ENCODE measurements at regions not wholly inside any gene's neighbourhood (a gene's known extent, or its start where the extent isn't known, plus 50 kb on each side); places are given as distances from the start of the nearest gene placed in this dataset.

DNA sequence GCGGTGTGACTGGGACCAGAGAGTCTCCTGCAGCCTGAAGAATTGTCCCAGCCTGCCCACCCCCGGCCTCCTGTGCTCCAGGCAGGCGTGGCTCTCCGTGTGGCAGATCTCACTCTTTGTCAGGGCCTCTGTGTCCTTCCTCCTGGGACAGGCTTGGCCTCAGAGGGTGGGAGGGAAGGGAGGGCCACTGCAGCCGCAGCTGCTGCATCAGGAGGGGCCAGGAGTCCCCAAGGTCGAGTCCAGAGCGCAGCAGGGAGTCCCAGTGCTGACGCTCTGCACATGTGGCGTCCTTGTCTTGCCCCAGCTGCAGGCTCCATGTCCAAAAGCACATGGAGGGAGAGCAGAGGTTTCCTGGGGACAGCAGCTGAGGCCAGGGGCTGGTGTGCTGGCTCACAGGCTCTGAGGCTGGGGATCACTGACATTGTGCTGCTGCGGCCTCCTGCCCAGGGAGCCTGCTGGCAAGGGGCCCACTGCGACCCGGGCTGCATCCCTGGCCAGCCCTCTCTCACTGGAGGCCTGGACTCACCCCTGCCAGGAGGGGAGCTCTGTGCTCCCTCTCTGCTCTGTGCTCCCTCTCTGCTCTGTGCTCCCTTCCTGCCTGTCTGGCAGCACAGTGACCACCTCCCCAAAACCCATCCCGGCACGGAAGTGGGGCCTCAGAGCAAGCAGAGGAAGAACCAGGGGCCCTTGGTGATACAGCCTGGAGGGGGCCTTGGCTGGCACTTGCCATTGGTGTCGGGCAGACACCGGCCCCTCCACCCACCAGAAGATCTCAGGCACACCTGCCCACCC is 114.6 kb upstream of the RET start:
- intact Hi-C loops (cut with micrococcal nuclease) = no loop called here
- Mint-ChIP-seq H3K9me3 (no peaks in the 10 kb centered on the region), H3K27me3 (ENCODE audit: low read depth in 2 of 2) (peaks cover 4 to 7% of the 10 kb centered on the region in 2 donors), H3K4me1 (no peaks in the 10 kb centered on the region), H3K36me3 (no peaks in the 10 kb centered on the region), H3K4me3 (no peak overlapping the region), H3K27ac (no peak overlapping the region)
- ATAC-seq (no peak), DNase-seq (peak in 1 of 2 donors; percentile 9)
- Histone ChIP-seq H3K27me3 (ENCODE audit: control insufficient read depth, insufficient read depth, low read length) (no peaks in the 10 kb centered on the region), H3K27ac (ENCODE audit: low read length) (no peak overlapping the region), H3K4me1 (ENCODE audit: control insufficient read depth, insufficient read depth, low read length) (no peaks in the 10 kb centered on the region), H3K36me3 (ENCODE audit: control insufficient read depth, insufficient read depth, low read length) (no peaks in the 10 kb centered on the region), H3K9me3 (ENCODE audit: control insufficient read depth, insufficient read depth, low read length) (no peaks in the 10 kb centered on the region), H3K4me3 (ENCODE audit: low read length) (no peak overlapping the region)
- 79% methylated on average over 16 of the region's 16 CpGs for WGBS (ENCODE audit: insufficient coverage)
- TF ChIP-seq, protein P1, sequence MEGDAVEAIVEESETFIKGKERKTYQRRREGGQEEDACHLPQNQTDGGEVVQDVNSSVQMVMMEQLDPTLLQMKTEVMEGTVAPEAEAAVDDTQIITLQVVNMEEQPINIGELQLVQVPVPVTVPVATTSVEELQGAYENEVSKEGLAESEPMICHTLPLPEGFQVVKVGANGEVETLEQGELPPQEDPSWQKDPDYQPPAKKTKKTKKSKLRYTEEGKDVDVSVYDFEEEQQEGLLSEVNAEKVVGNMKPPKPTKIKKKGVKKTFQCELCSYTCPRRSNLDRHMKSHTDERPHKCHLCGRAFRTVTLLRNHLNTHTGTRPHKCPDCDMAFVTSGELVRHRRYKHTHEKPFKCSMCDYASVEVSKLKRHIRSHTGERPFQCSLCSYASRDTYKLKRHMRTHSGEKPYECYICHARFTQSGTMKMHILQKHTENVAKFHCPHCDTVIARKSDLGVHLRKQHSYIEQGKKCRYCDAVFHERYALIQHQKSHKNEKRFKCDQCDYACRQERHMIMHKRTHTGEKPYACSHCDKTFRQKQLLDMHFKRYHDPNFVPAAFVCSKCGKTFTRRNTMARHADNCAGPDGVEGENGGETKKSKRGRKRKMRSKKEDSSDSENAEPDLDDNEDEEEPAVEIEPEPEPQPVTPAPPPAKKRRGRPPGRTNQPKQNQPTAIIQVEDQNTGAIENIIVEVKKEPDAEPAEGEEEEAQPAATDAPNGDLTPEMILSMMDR (IDR thresholded peaks at IDR 0.05) = no peak

DNA sequence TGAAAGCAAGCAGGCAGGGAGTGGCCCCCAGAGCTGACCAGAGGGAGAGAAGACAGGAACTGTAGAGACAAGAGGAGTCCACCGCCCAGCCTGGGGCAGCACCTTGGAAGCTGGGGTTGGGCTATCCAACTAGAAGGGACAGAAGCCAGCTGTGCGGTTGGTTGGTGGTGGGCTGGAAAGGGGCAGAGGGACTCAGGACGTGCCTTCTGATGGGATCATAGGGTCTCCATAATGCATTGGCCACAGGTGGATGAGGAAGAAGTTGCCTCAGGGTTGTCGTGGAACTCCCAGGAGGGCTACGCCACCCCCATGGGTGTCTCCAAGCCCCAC is 114.0 kb upstream of the RET start:
- Histone ChIP-seq H3K4me3 (ENCODE audit: low read length) (no peak overlapping the region), H3K36me3 (ENCODE audit: control insufficient read depth, insufficient read depth, low read length) (no peaks in the 10 kb centered on the region), H3K27me3 (ENCODE audit: control insufficient read depth, insufficient read depth, low read length) (no peaks in the 10 kb centered on the region), H3K27ac (ENCODE audit: low read length) (no peak overlapping the region), H3K9me3 (ENCODE audit: control insufficient read depth, insufficient read depth, low read length) (no peaks in the 10 kb centered on the region), H3K4me1 (ENCODE audit: control insufficient read depth, insufficient read depth, low read length) (no peaks in the 10 kb centered on the region)
- no peak for ATAC-seq
- H3K4me3 Mint-ChIP-seq = no peak overlapping the region
- no peak for DNase-seq
- intact Hi-C loops (cut with micrococcal nuclease) = no loop called here
- no peaks in the 10 kb centered on the region for H3K9me3 Mint-ChIP-seq
- H3K36me3 Mint-ChIP-seq = no peaks in the 10 kb centered on the region
- no peaks in the 10 kb centered on the region for H3K4me1 Mint-ChIP-seq
- no peak overlapping the region for H3K27ac Mint-ChIP-seq
- TF ChIP-seq, protein P1 (IDR thresholded peaks at IDR 0.05) = no peak
- 88% methylated on average over 5 of the region's 5 CpGs for whole genome bisulfite sequencing (ENCODE audit: insufficient coverage)
- H3K27me3 Mint-ChIP-seq (ENCODE audit: low read depth in 2 of 2) = peaks cover 4 to 7% of the 10 kb centered on the region in 2 donors

DNA sequence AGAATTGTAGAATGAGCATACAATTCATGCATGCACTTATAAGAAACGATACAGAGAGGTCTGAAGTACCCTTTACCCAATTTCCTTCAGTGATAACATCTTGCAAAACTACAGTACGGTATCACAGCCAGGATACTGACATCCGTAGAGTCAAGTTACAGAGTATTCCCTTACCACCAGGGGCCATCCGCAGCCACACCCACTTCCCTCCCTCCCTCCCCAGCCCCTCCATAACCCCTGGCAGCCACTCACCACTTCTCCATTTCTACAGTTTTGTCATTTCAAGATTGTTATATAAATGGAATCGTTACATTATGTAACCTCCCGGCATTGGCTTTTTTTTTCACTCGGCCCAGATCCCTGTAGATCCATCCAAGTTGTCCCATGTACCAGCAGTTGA is 113.6 kb upstream of the RET start:
- no peaks in the 10 kb centered on the region for H3K36me3 ChIP-seq (ENCODE audit: control insufficient read depth, insufficient read depth, low read length)
- Mint-ChIP-seq H3K27ac (no peak overlapping the region), H3K36me3 (no peaks in the 10 kb centered on the region), H3K9me3 (no peaks in the 10 kb centered on the region), H3K4me3 (no peak overlapping the region), H3K27me3 (ENCODE audit: low read depth in 2 of 2) (peaks cover 4 to 7% of the 10 kb centered on the region in 2 donors), H3K4me1 (no peaks in the 10 kb centered on the region)
- intact Hi-C loops (cut with micrococcal nuclease) = no loop called here
- DNase-seq = no peak
- TF ChIP-seq, protein P1 (IDR thresholded peaks at IDR 0.05) = no peak
- H3K4me1 ChIP-seq (ENCODE audit: control insufficient read depth, insufficient read depth, low read length) = no peaks in the 10 kb centered on the region
- no peak for ATAC-seq
- H3K27me3 ChIP-seq (ENCODE audit: control insufficient read depth, insufficient read depth, low read length) = no peaks in the 10 kb centered on the region
- 6% methylated on average over 7 of the region's 7 CpGs for WGBS (ENCODE audit: insufficient coverage)
- no peaks in the 10 kb centered on the region for H3K9me3 ChIP-seq (ENCODE audit: control insufficient read depth, insufficient read depth, low read length)
- no peak overlapping the region for H3K27ac ChIP-seq (ENCODE audit: low read length)
- H3K4me3 ChIP-seq (ENCODE audit: low read length) = no peak overlapping the region

DNA sequence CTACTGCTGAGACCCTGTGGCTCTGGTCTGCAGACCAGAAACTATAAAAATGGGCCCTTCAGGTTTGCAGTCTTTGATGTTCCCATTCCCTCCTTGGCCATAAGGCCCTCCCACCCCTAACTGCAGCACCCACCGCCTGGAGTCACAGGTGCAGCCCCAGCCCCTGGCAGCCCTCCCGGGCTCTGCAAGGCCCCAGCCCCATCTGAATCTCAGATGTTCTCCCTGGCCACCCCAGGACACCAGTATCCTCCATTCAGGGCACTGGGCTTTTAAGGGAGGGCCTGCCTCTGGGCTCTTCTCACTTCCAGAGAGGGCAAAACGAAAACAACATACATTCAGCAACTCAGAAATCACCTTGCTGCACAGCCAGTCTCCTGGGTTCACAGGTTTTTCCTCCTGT is 107.7 kb upstream of the RET start:
- intact Hi-C loops (cut with micrococcal nuclease) = no loop called here

More for the DNA sequence above, 107.7 kb upstream of the RET start:
- no peaks in the 10 kb centered on the region for H3K36me3 Mint-ChIP-seq
- Histone ChIP-seq H3K27me3 (ENCODE audit: control insufficient read depth, insufficient read depth, low read length) (no peaks in the 10 kb centered on the region), H3K4me3 (ENCODE audit: low read length) (no peak overlapping the region), H3K36me3 (ENCODE audit: control insufficient read depth, insufficient read depth, low read length) (no peaks in the 10 kb centered on the region), H3K9me3 (ENCODE audit: control insufficient read depth, insufficient read depth, low read length) (no peaks in the 10 kb centered on the region), H3K27ac (ENCODE audit: low read length) (no peak overlapping the region), H3K4me1 (ENCODE audit: control insufficient read depth, insufficient read depth, low read length) (no peaks in the 10 kb centered on the region)
- H3K27ac Mint-ChIP-seq = no peak overlapping the region
- no peak for DNase-seq
- H3K4me1 Mint-ChIP-seq = no peaks in the 10 kb centered on the region
- peaks cover 4 to 7% of the 10 kb centered on the region in 2 donors for H3K27me3 Mint-ChIP-seq (ENCODE audit: low read depth in 2 of 2)
- TF ChIP-seq, protein P1 (IDR thresholded peaks at IDR 0.05) = no peak
- no peak overlapping the region for H3K4me3 Mint-ChIP-seq
- no peaks in the 10 kb centered on the region for H3K9me3 Mint-ChIP-seq
- ATAC-seq = no peak
- WGBS (ENCODE audit: insufficient coverage) = 75% methylated on average over 3 of the region's 3 CpGs
